ENCODE measurements at regions not wholly inside any gene's neighbourhood (a gene's known extent, or its start where the extent isn't known, plus 50 kb on each side); places are given as distances from the start of the nearest gene placed in this dataset.

DNA sequence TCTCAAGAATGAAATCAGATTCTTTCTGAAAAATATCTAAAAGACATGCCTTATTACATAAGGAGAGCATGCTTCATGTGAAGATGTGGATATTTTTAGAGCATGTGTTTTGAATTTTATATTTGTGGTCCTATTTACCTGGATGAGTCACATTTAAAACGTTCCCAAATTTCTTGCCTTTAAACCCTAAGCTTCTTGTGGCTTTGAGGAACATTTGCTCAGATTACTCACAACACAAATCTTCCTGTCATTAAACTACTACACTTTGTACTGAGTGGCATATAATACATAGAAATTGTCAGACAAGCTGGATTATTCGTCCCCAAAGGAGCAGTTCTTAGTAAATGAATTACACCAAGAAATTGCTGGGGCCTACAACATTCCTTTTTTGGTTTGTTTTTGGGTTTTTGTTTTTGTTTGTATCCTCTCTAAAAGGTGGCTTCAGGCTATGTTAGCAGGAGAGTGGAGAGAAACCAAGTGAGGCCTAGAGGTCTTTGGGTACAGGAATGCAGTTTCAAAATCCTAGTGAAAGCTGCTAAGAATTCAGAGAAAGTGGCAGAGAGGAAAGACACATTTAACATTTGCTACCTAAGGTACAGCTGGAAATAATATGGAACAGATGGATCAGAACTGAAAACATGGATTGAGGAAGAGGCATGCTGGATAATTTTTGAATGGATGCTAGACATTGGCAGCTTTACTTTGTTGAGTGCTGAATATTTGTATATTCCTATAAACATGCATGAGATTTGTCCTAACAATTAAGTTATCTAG is 128.1 kb downstream of the RPL22L1 start:
- no peak for TF ChIP-seq POLR2A (IDR thresholded peaks at IDR 0.05)
- TF ChIP-seq, protein P1, sequence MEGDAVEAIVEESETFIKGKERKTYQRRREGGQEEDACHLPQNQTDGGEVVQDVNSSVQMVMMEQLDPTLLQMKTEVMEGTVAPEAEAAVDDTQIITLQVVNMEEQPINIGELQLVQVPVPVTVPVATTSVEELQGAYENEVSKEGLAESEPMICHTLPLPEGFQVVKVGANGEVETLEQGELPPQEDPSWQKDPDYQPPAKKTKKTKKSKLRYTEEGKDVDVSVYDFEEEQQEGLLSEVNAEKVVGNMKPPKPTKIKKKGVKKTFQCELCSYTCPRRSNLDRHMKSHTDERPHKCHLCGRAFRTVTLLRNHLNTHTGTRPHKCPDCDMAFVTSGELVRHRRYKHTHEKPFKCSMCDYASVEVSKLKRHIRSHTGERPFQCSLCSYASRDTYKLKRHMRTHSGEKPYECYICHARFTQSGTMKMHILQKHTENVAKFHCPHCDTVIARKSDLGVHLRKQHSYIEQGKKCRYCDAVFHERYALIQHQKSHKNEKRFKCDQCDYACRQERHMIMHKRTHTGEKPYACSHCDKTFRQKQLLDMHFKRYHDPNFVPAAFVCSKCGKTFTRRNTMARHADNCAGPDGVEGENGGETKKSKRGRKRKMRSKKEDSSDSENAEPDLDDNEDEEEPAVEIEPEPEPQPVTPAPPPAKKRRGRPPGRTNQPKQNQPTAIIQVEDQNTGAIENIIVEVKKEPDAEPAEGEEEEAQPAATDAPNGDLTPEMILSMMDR (IDR thresholded peaks at IDR 0.05), result no peak

Data from breast epithelium (tissue), 3 donors.